ENCODE measurements at regions not wholly inside any gene's neighbourhood (a gene's known extent, or its start where the extent isn't known, plus 50 kb on each side); places are given as distances from the start of the nearest gene placed in this dataset.

GRCh38 chr5:15243301-15244020 lies 256.5 kb upstream of the FBXL7 start:
- no peak for TF ChIP-seq CTCF (IDR thresholded peaks at IDR 0.05)
- no peak for TF ChIP-seq EZH2 (IDR thresholded peaks at IDR 0.05; ENCODE audit: borderline replicate concordance, insufficient read depth, low read depth, low read length, poor library complexity, severe bottlenecking)

Measured in B cell (primary cell).